Loucy (cell line): ENCODE measurements at regions not wholly inside any gene's neighbourhood (a gene's known extent, or its start where the extent isn't known, plus 50 kb on each side); places are given as distances from the start of the nearest gene placed in this dataset.

Experiments
- H2AFZ ChIP-seq: fragments of 200-600 bp; sonication (generic); 2 replicates; pipeline ENCODE4 v1.6.0; 2016; ENCODE audit warnings: antibody characterized with exemption, mild to moderate bottlenecking, low read length, moderate library complexity
- H3F3A ChIP-seq: fragments of 200-600 bp; 2 replicates; pipeline ENCODE4 v1.6.0; 2016; ENCODE audit warnings: antibody characterized with exemption, low read depth, mild to moderate bottlenecking
- H3K27me3 ChIP-seq: fragments of 200-600 bp; sonication (generic); 2 replicates; pipeline ENCODE4 v1.6.1; 2014; ENCODE audit warnings: low read length, mild to moderate bottlenecking; ENCODE audit not compliant: insufficient read depth, poor library complexity, severe bottlenecking
- H3K36me3 ChIP-seq: fragments of 200-600 bp; sonication (generic); 2 replicates; pipeline ENCODE4 v1.6.1; 2016; ENCODE audit warnings: low read length; ENCODE audit not compliant: insufficient read depth
- H3K4me1 ChIP-seq: fragments of 200-600 bp; sonication (generic); 2 replicates; pipeline ENCODE4 v1.5.1; 2014; ENCODE audit warnings: low read length, mild to moderate bottlenecking; ENCODE audit not compliant: insufficient read depth, poor library complexity, severe bottlenecking
- H3K4me2 ChIP-seq: fragments of 200-600 bp; sonication (generic); 2 replicates; pipeline ENCODE4 v1.6.0; 2014; ENCODE audit warnings: antibody characterized with exemption, low read length, low read depth, mild to moderate bottlenecking; ENCODE audit not compliant: poor library complexity, severe bottlenecking
- H3K4me3 ChIP-seq: fragments of 200-600 bp; sonication (generic); 2 replicates; pipeline ENCODE4 v1.5.1; 2014; ENCODE audit warnings: low read length, mild to moderate bottlenecking, mixed read lengths; ENCODE audit not compliant: poor library complexity, severe bottlenecking
- H3K79me2 ChIP-seq: fragments of 200-600 bp; sonication (generic); 2 replicates; pipeline ENCODE4 v1.6.1; 2014; ENCODE audit warnings: low read length; ENCODE audit not compliant: insufficient read depth
- H3K9ac ChIP-seq: fragments of 200-600 bp; sonication (generic); 2 replicates; pipeline ENCODE4 v1.6.0; 2014; ENCODE audit warnings: mild to moderate bottlenecking, low read depth, low read length, moderate library complexity; ENCODE audit not compliant: poor library complexity, severe bottlenecking
- H3K9me2 ChIP-seq: fragments of 200-600 bp; sonication (generic); replicated peaks from 2 replicates; pipeline ENCODE4 v1.6.1; 2016; ENCODE audit warnings: low read depth, low read length, mixed read lengths
- H3K9me3 ChIP-seq: fragments of 200-600 bp; sonication (generic); 2 replicates; pipeline ENCODE4 v1.6.1; 2014; ENCODE audit warnings: mild to moderate bottlenecking, antibody characterized with exemption, low read length, low read depth; ENCODE audit not compliant: insufficient read depth
- H4K20me1 ChIP-seq: fragments of 200-600 bp; sonication (generic); 2 replicates; pipeline ENCODE4 v1.6.0; 2014; ENCODE audit warnings: antibody characterized with exemption, low read length, mild to moderate bottlenecking; ENCODE audit not compliant: insufficient read depth, poor library complexity, severe bottlenecking
- EZH2phosphoT487 ChIP-seq: fragments of 200-600 bp; IDR thresholded peaks from 2 replicates; pipeline ENCODE4 v1.6.1; 2018; ENCODE audit warnings: antibody characterized with exemption, mild to moderate bottlenecking, moderate library complexity, borderline replicate concordance
- TF ChIP-seq, protein P1 (sequence below): fragments of 200-600 bp; sonication (generic); conservative IDR thresholded peaks from 2 replicates; pipeline ENCODE4 v1.5.1; 2014; ENCODE audit warnings: mild to moderate bottlenecking, antibody characterized with exemption, low read length

- Histone ChIP-seq H3K4me1 (no peaks in the 10 kb centered on the region), H2AFZ (no peak overlapping the region), H3K9ac (no peak overlapping the region), H3K79me2 (no peaks in the 10 kb centered on the region), H3K9me3 (no peaks in the 10 kb centered on the region), H3F3A (no peaks in the 10 kb centered on the region), H3K27me3 (no peaks in the 10 kb centered on the region), H3K4me3 (no peak overlapping the region), H3K9me2 (no peaks in the 10 kb centered on the region), H3K36me3 (no peaks in the 10 kb centered on the region), H3K4me2 (no peak overlapping the region), H4K20me1 (no peaks in the 10 kb centered on the region)
- TF ChIP-seq, protein P1, sequence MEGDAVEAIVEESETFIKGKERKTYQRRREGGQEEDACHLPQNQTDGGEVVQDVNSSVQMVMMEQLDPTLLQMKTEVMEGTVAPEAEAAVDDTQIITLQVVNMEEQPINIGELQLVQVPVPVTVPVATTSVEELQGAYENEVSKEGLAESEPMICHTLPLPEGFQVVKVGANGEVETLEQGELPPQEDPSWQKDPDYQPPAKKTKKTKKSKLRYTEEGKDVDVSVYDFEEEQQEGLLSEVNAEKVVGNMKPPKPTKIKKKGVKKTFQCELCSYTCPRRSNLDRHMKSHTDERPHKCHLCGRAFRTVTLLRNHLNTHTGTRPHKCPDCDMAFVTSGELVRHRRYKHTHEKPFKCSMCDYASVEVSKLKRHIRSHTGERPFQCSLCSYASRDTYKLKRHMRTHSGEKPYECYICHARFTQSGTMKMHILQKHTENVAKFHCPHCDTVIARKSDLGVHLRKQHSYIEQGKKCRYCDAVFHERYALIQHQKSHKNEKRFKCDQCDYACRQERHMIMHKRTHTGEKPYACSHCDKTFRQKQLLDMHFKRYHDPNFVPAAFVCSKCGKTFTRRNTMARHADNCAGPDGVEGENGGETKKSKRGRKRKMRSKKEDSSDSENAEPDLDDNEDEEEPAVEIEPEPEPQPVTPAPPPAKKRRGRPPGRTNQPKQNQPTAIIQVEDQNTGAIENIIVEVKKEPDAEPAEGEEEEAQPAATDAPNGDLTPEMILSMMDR = no peak
- TF ChIP-seq EZH2phosphoT487 = no peak
Observed at GRCh38 chr4:135277068-135277979, 1075.7 kb upstream of the PABPC4L start.

DNA sequence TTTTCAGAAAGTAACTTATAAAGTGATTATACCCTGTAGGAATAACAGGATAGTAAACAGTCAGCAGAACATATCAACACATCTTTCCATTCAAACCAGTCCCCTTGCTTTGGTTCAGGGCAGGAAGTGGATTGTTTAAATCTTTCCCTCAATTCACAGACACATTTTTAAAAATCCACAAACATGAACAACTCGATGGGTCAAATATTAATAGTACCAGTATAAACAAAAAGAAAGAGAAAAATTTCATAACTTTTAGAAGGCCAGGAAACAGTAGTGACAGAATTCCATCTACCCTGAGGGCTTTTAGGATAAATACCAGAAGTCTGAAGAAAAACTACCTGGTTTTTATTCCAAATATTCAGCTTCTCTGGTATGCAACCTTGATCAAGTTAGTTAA, 1072.8 kb upstream of the PABPC4L start:
- Histone ChIP-seq H3K9me3 (no peaks in the 10 kb centered on the region), H3K4me1 (no peaks in the 10 kb centered on the region), H4K20me1 (no peaks in the 10 kb centered on the region), H3F3A (no peaks in the 10 kb centered on the region), H3K79me2 (no peaks in the 10 kb centered on the region), H3K27me3 (no peaks in the 10 kb centered on the region), H3K36me3 (no peaks in the 10 kb centered on the region), H3K4me3 (no peak overlapping the region), H3K4me2 (no peak overlapping the region), H2AFZ (no peak overlapping the region), H3K9me2 (no peaks in the 10 kb centered on the region), H3K9ac (no peak overlapping the region)
- no peak for TF ChIP-seq EZH2phosphoT487
- TF ChIP-seq, protein P1 = no peak

- TF ChIP-seq EZH2phosphoT487 = no peak
- TF ChIP-seq, protein P1 = no peak
- Histone ChIP-seq H3K9me2 (no peaks in the 10 kb centered on the region), H3K4me3 (no peak overlapping the region), H3K9ac (no peak overlapping the region), H3K4me2 (no peak overlapping the region), H3K79me2 (no peaks in the 10 kb centered on the region), H4K20me1 (no peaks in the 10 kb centered on the region), H3F3A (no peaks in the 10 kb centered on the region), H3K27me3 (no peaks in the 10 kb centered on the region), H3K4me1 (no peaks in the 10 kb centered on the region), H2AFZ (no peak overlapping the region), H3K36me3 (no peaks in the 10 kb centered on the region), H3K9me3 (no peaks in the 10 kb centered on the region)
Observed at GRCh38 chr4:135269125-135269890, 1067.7 kb upstream of the PABPC4L start.
